D721Med (cell line): ENCODE measurements at regions not wholly inside any gene's neighbourhood (a gene's known extent, or its start where the extent isn't known, plus 50 kb on each side); places are given as distances from the start of the nearest gene placed in this dataset.

ENCODE experiments used
- DNase-seq: peaks from one replicate; pipeline ENCODE4 v3.0.0; 2011; ENCODE audit warnings: low spot score; ENCODE audit not compliant: insufficient read length
- FAIRE-seq: peaks from 2 replicates; lab custom pipeline; 2011; peaks lifted over from hg19 to GRCh38; lab: Jason Lieb, UNC
- TF ChIP-seq, protein P1 (sequence below): IDR thresholded peaks from 2 replicates; pipeline ENCODE4 v1.5.1; 2012; ENCODE audit warnings: mild to moderate bottlenecking, control low read depth; ENCODE audit not compliant: insufficient read depth; ENCODE audit errors: missing control alignments

DNA sequence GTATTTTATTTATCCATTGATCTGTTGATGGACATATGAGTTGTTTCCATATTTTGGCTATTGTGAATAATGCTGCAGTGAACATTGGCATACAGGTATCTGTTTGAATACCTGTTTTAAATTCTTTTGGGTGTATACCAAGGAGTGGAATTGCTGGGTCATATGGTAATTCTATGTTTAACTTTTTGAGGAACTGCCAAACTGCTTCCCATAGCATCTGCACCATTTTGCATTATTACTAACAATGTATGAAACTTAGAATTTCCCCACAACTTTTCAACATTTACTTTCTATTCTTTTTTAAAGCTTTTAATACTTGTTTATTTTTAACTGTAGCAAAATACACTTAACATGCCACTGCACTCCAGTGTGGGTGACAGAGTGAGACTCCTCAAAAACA, 57.0 kb upstream of the MSN start:
- TF ChIP-seq, protein P1, sequence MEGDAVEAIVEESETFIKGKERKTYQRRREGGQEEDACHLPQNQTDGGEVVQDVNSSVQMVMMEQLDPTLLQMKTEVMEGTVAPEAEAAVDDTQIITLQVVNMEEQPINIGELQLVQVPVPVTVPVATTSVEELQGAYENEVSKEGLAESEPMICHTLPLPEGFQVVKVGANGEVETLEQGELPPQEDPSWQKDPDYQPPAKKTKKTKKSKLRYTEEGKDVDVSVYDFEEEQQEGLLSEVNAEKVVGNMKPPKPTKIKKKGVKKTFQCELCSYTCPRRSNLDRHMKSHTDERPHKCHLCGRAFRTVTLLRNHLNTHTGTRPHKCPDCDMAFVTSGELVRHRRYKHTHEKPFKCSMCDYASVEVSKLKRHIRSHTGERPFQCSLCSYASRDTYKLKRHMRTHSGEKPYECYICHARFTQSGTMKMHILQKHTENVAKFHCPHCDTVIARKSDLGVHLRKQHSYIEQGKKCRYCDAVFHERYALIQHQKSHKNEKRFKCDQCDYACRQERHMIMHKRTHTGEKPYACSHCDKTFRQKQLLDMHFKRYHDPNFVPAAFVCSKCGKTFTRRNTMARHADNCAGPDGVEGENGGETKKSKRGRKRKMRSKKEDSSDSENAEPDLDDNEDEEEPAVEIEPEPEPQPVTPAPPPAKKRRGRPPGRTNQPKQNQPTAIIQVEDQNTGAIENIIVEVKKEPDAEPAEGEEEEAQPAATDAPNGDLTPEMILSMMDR, result no peak
- FAIRE-seq, result no peak
- no peak for DNase-seq

DNA sequence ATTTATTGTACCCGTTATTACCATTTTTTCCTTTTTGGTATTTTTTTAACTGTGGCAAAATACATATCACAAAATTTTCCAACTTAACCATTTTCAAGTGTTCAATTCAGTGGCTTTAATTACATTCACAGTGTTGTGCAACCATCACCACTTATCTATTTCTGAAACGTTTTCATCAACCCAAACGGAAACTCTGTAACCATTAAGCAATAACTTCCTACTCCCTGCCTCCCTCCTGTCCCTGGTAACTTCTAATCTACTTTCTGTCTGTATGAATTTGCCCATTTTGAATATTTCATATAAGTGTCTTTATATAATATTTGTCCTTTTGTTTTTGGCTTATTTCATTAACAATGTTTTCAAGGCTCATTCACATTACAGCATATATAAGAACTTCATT, 57.4 kb upstream of the MSN start:
- no peak for DNase-seq
- TF ChIP-seq, protein P1, result no peak
- no peak for FAIRE-seq

DNA sequence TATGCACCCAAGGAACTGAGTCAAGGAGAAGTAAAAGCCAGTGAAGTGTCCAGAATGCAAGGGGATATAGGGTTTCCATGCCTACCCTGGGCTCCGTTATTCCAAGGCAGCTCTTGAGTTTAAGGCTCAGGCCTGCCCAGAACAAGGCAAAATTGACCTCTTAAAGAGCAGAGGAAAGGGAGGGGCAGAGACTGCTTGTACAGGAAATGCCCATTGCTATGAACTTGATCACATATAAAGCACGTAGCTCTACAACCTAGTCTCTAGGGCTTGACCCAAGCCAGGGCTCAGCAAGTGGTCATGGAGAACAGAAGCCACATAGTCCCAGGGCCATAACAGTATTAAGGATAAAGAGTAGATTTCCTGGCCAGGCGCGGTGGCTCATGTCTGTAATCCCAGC, 58.2 kb upstream of the MSN start:
- FAIRE-seq (no peak), DNase-seq (no peak)
- TF ChIP-seq, protein P1, result no peak

DNA sequence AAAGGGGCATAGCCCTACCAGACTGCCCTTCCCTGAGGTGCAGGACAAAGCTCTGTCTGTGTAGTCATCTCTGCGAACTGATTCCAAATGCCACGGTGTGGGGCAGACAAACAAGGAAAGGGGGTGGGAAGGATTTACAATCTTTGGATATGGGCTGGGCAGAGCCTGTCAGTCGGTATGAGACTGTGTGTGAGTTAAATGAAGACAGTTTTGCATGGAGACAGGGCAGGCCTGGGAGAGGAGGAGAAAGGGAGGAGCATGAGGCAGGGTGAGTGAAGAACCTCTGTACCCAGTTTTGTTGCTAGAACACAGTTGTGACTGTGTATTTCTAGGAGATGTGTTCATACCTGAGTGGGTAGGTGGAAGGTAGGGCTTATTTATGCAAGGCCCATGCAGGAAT, 59.4 kb upstream of the MSN start:
- TF ChIP-seq, protein P1, result no peak
- FAIRE-seq (no peak), DNase-seq (no peak)

DNA sequence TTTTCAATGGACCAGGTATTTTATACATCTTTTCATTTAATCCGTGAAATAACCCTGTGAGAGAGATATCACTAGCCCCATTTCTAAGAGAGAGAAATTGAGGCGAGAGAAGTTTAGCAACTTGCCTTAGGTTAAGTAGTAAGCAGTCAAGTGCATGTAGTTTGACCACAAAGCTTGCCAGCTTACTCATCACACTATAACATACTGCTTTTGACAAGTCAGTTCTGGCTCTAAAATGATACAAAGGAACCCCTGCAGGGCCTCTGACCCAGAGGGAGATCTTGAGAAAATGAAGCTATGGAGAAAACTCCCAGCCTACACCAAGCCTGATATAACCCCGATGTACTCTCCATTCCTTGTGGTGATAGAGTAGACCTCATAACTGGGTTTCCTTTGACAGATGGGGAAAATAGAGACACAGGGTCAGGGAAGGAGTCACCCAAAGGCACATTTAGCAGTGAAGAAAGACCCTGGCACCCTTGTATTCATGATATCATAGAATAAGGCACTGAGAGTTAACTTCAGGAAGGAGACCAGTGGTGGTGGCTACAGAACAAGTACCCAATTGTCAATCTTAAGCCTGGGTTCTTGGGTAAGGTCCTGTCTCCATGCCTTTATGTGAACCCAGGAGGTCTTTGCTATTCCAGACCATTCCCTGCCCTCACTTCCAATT, 60.2 kb upstream of the MSN start:
- FAIRE-seq (no peak), DNase-seq (no peak)
- TF ChIP-seq, protein P1, result no peak

DNA sequence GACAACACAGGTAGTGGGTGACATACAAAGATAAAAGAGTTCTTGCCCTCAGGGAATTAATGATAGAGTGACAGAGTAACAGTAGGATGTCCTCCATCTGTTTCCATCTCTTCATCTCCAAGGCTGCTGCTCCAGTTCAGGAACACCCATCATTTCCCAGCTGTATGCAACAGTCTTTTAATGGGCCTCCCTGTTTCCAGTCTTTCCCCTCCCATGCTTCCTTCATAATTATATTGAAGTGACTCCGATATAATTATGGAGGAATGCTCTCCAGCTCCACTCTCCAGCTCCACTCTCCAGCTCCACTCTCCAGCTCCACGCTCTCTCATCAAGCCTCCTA, 65.3 kb upstream of the MSN start:
- TF ChIP-seq, protein P1, result no peak
- FAIRE-seq (no peak), DNase-seq (no peak)

DNA sequence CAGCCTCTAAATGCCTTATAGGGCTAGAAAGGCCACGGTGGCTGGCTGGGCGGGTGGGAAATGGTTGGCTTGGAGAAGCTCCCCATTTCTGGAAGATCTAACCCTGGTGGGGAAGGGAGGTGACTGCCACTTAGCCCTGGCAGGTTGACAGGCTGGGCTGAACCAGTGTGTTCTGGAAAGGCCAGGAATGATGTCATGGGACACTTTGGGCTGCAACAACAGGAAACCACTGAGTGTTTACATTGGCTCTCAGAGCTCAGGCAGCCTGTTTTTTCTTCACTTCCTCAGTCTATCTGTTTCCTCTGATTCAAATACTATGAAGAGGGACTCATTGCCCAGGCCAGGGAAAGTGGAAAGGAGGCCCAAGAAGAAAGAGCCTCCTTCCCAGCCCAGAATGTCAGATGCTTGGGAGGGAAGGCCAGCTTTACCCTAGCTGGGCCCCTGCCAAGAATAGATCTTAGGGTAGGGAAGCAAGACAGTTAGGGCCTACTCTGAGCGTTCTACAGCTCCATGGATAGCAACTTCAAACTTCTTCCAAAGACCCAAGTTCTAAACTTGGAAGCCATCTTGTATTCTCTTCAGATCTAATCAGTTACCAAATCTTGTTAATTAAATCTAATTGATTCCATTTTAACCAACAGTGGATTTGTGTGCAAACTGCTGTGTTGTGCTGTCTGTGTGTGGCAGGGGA, 65.8 kb upstream of the MSN start:
- DNase-seq (no peak), FAIRE-seq (no peak)
- TF ChIP-seq, protein P1, result no peak
